ENCODE measurements at regions not wholly inside any gene's neighbourhood (a gene's known extent, or its start where the extent isn't known, plus 50 kb on each side); places are given as distances from the start of the nearest gene placed in this dataset.
"Not testable (repeated sequence)": the region's sequence is repeated elsewhere in the genome, so short reads cannot be mapped to it uniquely, and the experiment has no call there.

- no peak for DNase-seq
Measured at GRCh38 chr14:71242237-71242748, 335.0 kb downstream of the PCNX1 start.

DNA sequence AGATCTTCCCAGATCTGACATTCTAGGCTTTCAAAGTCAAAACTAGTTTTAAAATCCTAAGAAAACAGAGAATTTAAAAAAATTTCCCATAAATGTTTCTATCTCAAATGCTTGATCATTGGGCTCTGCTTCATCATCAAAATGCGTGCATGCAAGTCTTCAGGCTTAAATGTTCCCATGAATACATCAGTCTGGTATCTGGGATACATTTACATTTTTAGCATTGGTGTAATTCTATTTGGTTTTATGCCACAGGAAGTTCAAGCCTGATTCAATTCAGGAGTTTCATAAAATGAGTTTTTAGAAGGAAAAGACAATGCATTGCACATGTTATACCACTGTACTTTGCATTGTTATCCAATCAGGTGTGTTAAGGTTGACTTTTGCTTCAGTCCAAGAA lies 336.4 kb downstream of the PCNX1 start:
- DNase-seq, result no peak

DNA sequence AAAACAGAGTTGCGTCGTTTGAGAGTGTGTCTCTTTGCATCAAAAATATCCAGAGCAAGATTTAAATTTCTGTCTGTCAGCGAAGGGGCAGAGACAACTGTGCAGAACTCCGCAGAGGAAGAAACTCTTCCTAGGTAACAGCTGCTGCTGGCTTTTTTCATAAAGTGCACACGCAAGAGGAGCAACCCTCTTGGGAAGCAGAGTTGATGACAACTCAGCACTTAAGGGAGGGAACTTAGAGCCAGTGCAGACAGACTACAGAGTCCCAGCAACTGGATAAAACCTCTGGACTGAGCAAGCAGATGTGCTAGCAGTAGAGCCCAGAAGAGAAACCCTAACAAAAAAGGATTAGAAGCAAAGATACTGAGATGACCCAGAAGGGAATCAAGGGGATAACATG lies 337.1 kb downstream of the PCNX1 start:
- no peak for DNase-seq

- no peak for DNase-seq
Measured at GRCh38 chr14:71245659-71246361, 338.6 kb downstream of the PCNX1 start.

GRCh38 chr14:71246539-71246938 lies 339.3 kb downstream of the PCNX1 start:
- no peak for DNase-seq

- no peak for DNase-seq
Measured at GRCh38 chr14:71247106-71247505, 339.8 kb downstream of the PCNX1 start.

- DNase-seq, result no peak
Measured at GRCh38 chr14:71248194-71248593, 340.9 kb downstream of the PCNX1 start.

DNA sequence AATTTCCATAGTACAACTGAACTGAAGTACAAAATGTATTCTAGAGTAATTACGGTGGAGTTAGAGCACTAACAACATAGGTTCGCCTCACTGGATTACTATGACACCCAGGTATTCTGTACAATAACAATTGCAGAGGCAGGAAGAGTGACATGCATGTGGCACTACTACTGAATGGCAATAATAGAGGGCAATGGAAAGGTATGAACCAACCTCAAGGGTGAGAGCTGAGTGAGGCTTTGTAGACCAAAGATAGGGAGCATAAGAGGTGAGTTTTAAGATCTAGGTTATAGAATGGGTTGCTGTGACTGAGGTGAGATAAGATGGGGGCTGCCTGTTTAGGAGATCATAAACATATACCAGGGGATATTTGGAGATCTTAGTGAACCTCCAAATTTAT lies 343.1 kb downstream of the PCNX1 start:
- no peak for DNase-seq

DNA sequence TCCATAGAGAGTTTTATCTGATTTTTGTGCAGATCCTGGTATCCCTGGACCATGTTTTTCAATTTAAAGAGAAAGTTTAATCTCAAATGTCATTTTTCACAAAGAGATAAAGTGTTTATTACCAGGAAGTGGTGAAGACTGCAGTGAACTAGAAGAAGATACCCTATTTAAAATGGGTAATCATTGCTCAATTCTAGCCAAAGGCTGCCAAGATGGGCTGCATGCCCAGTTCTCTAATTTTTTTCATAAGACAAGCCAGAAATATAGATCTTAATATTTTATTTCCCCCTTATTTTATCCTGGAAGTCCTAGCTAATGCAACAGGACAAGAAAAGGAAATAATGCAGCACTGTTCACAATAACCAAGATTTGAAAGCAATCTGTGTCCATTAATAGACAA lies 343.5 kb downstream of the PCNX1 start:
- DNase-seq, result no peak

DNA sequence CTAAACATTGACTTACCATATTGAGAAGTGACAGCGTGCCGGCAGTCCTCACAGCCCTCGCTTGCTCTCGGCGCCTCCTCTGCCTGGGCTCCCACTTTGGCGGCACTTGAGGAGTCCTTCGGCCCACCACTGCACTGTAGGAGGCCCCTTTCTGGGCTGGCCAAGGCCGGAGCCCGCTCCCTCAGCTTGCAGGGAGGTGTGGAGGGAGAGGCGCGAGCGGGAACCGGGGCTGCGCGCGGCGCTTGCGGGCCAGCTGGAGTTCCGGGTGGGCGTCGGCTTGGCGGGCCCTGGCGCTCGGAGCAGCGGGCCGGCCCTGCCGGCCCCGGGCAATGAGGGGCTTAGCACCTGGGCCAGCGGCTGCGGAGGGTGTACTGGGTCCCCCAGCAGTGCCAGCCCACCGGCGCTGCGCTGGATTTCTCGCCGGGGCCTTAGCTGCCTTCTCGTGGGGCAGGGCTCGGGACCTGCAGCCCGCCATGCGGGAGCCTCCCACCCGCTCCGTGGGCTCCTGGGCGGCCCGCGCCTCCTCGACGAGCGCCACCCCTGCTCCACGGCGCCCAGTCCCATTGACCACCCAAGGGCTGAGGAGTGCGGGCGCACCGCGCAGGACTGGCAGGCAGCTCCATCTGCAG lies 346.9 kb downstream of the PCNX1 start:
- not testable (repeated sequence) for DNase-seq

- no peak for DNase-seq
Measured at GRCh38 chr14:71261206-71261605, 353.9 kb downstream of the PCNX1 start.

- DNase-seq, result no peak
Measured at GRCh38 chr14:71262441-71262840, 355.2 kb downstream of the PCNX1 start.

DNA sequence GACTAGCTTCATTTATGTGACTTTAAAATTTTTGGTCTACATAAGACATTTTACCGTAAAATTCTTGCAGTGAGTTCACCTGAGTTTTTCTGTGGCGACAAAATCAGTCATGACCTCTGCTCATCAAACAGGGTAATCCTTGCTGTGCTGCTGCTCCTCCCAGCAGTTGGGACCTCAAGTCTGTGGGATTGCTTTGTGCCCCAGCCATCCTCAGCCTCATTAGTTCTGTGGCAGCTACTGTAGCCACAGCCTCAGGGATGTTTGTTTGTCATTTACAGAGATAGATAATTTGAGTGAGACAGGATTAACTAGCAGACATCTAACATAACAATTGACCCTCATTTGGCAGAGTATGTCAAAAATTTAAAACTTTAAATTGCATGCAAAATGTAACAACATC lies 357.0 kb downstream of the PCNX1 start:
- DNase-seq, result no peak

DNA sequence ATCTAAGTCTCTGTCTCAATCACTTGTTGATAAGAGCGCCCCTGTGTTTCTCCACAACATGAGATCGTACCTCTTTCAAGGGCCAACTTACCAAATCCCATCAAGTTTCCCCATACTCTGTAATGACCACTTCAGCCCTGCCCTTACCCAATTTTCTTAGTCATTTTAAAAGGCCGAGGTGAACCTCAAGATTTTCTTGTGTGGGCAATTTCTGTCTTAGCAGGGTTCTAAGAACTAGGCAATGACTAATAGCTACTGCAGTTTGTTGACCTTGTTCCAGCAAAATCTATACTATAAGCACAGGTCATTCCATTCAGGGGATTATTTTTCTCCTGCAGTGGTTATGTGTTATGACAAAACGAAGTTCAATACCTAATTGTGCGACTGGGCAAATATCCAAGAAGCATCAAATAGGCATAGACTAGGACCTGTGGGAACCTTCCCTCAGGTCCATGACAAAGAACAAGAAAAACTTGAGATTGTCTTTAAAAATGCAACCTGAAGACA lies 359.8 kb downstream of the PCNX1 start:
- no peak for DNase-seq

DNA sequence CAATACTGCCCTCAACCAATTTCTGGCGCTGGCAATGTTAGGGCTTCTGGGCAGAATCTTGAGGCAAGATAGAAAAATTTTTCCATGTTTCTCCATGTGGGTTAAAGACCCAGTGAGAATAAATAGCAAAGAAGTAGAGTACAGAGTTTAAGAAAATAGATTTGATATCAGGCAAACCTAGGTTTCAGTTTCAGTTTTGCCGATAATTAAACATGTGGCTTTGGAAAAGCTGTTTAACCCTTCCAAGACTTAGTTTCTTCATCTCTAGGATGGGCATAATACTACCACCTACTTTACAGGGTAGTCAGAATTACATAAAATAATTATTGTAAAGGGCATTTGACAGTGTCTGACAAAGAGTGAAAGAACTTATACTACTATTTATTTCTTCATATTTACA lies 360.4 kb downstream of the PCNX1 start:
- no peak for DNase-seq

DNA sequence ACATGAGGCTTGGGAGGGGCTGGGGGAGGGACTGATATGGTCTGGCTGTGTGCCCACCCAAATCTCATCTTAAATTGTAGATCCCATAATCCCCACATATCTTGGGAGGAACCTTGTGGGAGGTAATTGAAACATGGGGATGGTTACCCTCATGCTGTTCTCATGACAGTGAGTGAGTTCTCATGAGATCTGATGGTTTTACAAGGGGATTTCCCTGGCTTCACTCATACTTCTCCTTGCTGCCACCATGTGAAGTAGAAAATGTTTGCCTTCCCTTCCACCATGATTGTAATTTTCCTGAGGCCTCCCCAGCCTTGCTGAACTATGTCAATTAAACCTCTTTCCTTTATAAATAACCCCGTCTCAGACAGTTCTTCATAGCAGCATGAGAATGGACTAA lies 362.9 kb downstream of the PCNX1 start:
- DNase-seq, result no peak

DNA sequence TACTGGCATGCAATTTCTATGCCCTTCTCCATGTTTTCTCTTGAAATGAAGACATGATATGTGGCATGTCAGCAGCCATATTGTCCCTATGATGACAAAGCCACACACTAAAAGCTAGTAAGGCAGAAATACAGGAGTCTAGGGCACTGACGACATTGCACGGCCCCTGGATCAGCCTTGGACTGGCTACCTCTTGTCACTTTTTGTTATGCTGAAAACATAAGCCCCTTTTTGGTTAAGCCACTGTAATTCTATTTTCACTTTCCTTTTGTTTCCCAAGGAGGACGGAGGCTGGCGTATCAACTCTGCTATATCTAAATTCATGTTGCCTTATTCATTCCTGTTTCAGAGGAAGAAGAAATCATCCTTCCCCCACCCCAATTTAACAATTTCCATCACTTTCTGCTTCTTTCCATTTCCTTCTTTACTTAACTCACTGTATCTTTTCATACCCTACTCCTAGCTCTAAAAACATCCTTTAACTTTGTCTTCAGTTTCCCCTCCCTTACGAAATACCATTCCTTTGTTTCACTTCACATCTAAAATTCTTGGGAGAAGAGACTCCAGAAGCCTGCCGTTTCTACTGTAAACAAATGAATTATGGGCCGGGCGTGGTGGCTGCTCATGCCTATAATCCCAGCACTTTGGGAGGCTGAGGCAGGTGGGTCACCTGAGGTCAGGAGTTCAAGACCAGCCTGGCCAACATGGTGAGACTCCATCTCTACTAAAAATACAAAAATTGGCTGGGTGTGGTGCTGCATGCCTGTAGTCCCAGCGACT lies 364.1 kb downstream of the PCNX1 start:
- DNase-seq, result no peak

DNA sequence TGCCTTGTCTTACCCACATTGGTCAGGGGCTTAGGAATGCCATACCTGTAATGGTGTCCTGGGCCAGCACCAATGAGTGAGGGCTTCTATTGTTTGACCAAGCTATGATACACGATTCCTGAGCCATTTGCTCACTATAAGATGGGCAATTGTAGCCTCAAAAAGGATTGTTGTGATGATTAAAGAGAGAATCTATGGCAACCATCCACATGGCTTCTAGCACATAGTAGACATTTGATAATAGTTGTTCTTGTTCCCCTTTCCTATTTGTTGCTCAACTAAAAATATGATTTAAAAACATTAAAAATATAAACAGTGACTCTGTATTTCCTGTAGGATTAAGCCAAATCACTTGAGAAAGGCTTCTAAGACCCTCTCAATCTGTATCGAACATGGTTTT lies 366.1 kb downstream of the PCNX1 start:
- no peak for DNase-seq

DNA sequence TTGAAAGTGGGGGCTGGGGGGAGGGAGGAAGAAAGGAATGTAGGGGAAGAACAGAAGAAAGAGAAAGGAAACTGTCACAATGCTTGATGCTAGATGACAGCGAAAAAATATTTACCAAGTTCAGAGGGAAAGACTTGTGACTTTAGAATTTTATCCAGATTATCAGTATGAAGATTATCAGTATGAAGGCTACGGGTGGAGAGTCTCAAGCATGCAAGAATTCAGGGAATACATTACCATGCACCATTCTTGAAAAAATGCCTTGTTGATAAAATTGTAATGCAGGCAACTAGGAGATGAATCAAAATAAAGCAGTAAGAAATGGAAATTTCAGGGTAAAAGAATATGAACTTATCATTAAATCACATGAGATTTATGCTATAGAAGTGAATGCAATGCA lies 376.8 kb downstream of the PCNX1 start:
- DNase-seq, result no peak

GRCh38 chr14:71286126-71286525 lies 378.9 kb downstream of the PCNX1 start:
- DNase-seq, result no peak

- DNase-seq, result no peak
Measured at GRCh38 chr14:71287567-71287966, 380.3 kb downstream of the PCNX1 start.

DNA sequence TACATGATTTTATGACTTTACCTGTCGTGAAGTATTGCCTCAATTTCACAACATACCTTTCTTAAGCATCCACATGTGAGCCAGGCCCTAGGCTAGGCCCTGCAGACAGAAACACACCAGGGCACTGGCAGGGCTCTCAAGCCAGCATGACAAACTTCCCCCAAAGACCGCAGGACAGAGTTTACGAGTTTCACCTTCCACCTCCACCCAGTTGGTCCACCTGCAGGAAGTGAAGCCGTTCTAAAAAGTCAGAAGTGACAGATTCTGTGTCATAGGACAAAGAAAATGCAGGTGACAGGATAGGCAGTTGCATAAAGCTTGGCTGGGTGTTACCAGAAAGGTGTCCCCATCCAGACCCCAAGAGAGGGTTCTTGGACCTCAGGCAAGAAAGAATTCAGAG lies 382.3 kb downstream of the PCNX1 start:
- DNase-seq, result no peak

DNA sequence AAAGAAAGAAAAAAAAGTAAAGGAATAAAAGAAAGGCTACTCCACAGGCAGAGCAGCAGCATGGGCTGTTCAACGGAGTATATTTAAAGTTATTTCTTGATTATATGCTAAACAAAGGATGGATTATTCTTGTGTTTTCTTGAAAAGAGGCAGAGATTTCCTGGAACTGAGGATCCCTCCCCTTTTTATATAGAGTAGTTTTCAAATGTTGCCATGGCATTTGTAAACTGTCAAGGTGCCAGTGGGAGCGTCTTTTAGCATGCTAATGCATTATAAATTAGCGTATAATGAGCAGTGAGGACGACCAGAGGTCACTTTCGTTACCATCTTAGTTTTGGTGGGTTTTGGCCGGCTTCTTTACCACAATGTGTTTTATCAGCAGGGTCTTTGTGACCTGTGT lies 383.0 kb downstream of the PCNX1 start:
- DNase-seq, result no peak

DNA sequence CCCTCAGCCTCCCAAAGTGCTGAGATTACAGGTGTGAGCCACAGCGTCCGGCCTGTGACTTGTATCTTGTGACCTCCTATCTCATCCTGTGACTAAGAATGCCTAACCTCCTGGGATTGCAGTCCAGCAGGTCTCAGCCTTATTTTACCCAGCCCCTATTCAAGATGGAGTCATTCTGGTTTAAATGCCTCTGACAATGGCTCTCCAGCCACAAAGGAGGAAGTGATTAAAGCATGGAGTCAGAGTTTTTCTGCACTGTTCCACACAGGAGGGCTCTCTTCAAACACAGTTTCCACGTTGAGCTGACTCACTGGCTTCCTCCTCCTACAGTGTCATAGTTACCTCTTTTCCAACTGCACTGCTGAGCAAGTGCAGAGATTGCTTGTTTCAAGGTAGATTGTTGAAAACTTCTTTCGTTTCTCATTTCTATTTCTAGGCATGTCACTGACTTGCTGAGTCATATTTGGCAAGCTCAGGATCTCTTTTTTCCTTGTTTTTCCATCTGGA lies 383.8 kb downstream of the PCNX1 start:
- no peak for DNase-seq

All from activated T-cell treated with anti-CD3 and anti-CD28 coated beads, Interleukin-2, amount 50 U/mL, for 1 hour (primary cell).